ENCODE measurements at regions not wholly inside any gene's neighbourhood (a gene's known extent, or its start where the extent isn't known, plus 50 kb on each side); places are given as distances from the start of the nearest gene placed in this dataset.

GRCh38 chr11:81174646-81175330 is 1558.9 kb downstream of the FAM181B start:
- TF ChIP-seq CTCF (IDR thresholded peaks at IDR 0.05) (no peak), ZFX (IDR thresholded peaks at IDR 0.05; ENCODE audit: borderline replicate concordance) (no peak)
